Esophagus squamous epithelium (tissue), 5 donors: ENCODE measurements at regions not wholly inside any gene's neighbourhood (a gene's known extent, or its start where the extent isn't known, plus 50 kb on each side); places are given as distances from the start of the nearest gene placed in this dataset.

ENCODE experiments used
- DNase-seq: peaks from one replicate; lab custom pipeline; 2025; lab: John Stamatoyannopoulos, UW
- H3K27ac ChIP-seq, 4 donors: fragments of 200-600 bp; sonication (generic); one replicate each; pipeline ENCODE4 v1.5.1; 2016 to 2019; ENCODE audit warnings: mild to moderate bottlenecking in 1 of 4
- H3K27me3 ChIP-seq, 4 donors: fragments of 200-600 bp; sonication (generic); 1 replicate in 3 of 4; 2 replicates in 1 of 4; pipeline versions ENCODE4 v1.5.1 to v1.6.0; 2017 to 2021; ENCODE audit warnings: antibody characterized with exemption in 1 of 4
- H3K36me3 ChIP-seq, 3 donors: fragments of 200-600 bp; sonication (generic); one replicate each; pipeline ENCODE4 v1.5.1; 2016 to 2019
- H3K4me1 ChIP-seq, 3 donors: fragments of 200-600 bp; sonication (generic); one replicate each; pipeline ENCODE4 v1.5.1; 2017 to 2019
- H3K4me3 ChIP-seq, 4 donors: fragments of 200-600 bp; sonication (generic); 1 replicate in 3 of 4; 2 replicates in 1 of 4; pipeline ENCODE4 v1.5.1; 2016 to 2019; ENCODE audit warnings: mild to moderate bottlenecking in 2 of 4, moderate library complexity in 1 of 4
- H3K9me3 ChIP-seq, 3 donors: fragments of 200-600 bp; sonication (generic); one replicate each; pipeline ENCODE4 v1.5.1; 2016 to 2019
- POLR2A ChIP-seq, 4 donors: fragments of 450-650 bp; IDR thresholded peaks; one replicate each; pipeline ENCODE4 v1.6.1; 2017; ENCODE audit warnings: antibody characterized with exemption in 4 of 4, mild to moderate bottlenecking in 4 of 4, moderate library complexity in 3 of 4
- WGBS, 2 donors: methylation state at CpG; one replicate each; pipeline ENCODE4 v1.1.5; 2018; 5-methylcytosine and 5-hydroxymethylcytosine counted together
- intact Hi-C: fragments of 100-400 bp; cut with DNase I; formaldehyde crosslinking; loops from one replicate; pipeline ENCODE4 v1.15.0; 2022
- TF ChIP-seq, protein P1 (sequence below), 6 experiments: fragments of 450-650 bp in 4 of 6; fragments of 200-600 bp in 2 of 6; sonication (generic) in 2 of 6; IDR thresholded peaks; one replicate each; pipeline ENCODE4 v1.5.1; 2016 to 2019; ENCODE audit warnings: antibody characterized with exemption in 6 of 6, mild to moderate bottlenecking in 4 of 6, moderate library complexity in 4 of 6
- donor health status: DM: yes; HTN: yes; CAD: no.

DNA sequence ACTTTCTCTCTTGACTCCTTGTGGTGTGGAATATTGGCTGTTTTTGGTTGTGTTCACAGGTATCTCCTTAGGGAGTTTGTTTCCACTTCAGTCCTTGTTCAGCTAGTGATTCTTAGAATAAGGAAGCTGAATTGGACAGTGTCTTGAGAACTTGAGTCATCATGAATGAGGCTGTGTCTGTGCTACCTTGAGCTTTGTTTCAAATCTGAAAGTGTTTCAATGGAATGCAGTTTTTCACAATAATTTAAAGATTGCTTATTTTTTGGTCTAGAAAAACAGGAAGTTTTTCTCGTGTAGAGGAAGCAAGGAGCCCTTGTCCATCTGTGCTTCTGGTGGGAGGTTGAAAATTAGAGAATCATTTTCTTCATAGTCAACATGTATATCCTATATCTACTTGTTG is 76.5 kb downstream of the ZNF518B start:
- Histone ChIP-seq H3K9me3 (no peaks in the 10 kb centered on the region), H3K27me3 (peaks cover 0 to 11% (median 0%) of the 10 kb centered on the region in 4 donors), H3K36me3 (no peaks in the 10 kb centered on the region), H3K4me3 (no peak overlapping the region), H3K27ac (no peak overlapping the region), H3K4me1 (no peaks in the 10 kb centered on the region)
- TF ChIP-seq, protein P1, sequence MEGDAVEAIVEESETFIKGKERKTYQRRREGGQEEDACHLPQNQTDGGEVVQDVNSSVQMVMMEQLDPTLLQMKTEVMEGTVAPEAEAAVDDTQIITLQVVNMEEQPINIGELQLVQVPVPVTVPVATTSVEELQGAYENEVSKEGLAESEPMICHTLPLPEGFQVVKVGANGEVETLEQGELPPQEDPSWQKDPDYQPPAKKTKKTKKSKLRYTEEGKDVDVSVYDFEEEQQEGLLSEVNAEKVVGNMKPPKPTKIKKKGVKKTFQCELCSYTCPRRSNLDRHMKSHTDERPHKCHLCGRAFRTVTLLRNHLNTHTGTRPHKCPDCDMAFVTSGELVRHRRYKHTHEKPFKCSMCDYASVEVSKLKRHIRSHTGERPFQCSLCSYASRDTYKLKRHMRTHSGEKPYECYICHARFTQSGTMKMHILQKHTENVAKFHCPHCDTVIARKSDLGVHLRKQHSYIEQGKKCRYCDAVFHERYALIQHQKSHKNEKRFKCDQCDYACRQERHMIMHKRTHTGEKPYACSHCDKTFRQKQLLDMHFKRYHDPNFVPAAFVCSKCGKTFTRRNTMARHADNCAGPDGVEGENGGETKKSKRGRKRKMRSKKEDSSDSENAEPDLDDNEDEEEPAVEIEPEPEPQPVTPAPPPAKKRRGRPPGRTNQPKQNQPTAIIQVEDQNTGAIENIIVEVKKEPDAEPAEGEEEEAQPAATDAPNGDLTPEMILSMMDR (IDR thresholded peaks at IDR 0.05): no peak
- TF ChIP-seq POLR2A (IDR thresholded peaks at IDR 0.05): no peak
- 12 to 38% methylated on average over 1 of the region's 1 CpG for WGBS, 2 donors
- DNase-seq: no peak
- intact Hi-C loops: no loop called here

DNA sequence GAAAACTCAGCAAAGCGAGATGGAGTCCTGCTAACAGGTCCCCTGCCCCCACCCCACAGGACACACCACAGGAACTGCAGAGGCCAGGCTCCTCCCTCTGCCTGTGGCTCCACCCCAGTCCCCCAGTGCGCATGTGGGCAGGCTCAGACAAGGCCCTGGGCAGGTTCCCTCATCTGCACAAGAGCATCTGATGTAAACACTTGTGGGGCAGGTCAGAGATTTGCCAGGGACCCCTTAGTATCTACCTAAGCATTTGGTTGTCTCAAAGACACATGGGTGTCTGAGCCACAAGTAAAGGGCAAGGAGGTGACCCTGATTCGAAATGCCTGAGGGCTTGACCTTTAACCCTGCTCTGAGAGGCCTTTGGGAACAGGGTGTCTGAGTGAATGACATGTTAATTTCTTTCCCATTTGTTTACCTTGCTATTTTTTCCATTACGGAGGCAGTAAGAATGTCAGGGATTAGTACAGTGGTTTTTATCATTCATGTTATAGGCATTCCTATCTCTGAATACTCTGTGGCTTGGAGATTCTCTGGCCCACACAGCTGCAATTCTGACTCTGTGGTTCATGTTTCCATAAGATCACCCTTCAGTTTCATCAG is 85.3 kb downstream of the ZNF518B start:
- TF ChIP-seq, protein P1 (IDR thresholded peaks at IDR 0.05): no peak
- no peak for TF ChIP-seq POLR2A (IDR thresholded peaks at IDR 0.05)
- DNase-seq: no peak
- H3K9me3 ChIP-seq: no peaks in the 10 kb centered on the region
- H3K27ac ChIP-seq: no peak overlapping the region
- H3K36me3 ChIP-seq: no peaks in the 10 kb centered on the region
- no peaks in the 10 kb centered on the region for H3K27me3 ChIP-seq
- 60 to 65% methylated on average over 4 of the region's 4 CpGs for WGBS, 2 donors
- H3K4me3 ChIP-seq: no peak overlapping the region
- intact Hi-C loops: no loop called here
- no peaks in the 10 kb centered on the region for H3K4me1 ChIP-seq

DNA sequence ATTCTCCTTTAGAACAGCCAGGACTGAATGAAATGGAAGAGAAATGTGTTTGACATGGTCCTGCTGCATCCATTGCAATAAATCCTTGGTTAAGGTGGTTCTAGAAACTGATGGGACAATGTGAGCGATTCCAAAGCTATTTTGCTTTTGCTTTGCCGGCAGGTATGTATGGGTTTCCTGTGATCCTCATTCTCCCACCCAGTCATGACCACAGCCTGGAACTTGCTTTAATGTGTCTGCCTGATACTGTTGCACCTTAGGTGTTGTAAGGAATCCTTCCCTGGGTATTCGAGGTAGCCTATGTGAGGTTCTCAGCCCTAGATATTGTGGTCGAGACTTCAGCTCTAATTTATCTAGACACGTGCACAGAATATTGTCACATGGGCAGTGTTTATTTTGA is 86.1 kb downstream of the ZNF518B start:
- Histone ChIP-seq H3K27ac (no peak overlapping the region), H3K4me3 (no peak overlapping the region), H3K36me3 (no peaks in the 10 kb centered on the region), H3K4me1 (no peaks in the 10 kb centered on the region), H3K9me3 (no peaks in the 10 kb centered on the region), H3K27me3 (no peaks in the 10 kb centered on the region)
- DNase-seq: no peak
- intact Hi-C loops: no loop called here
- 75 to 77% methylated on average over 5 of the region's 5 CpGs for WGBS, 2 donors
- TF ChIP-seq, protein P1 (IDR thresholded peaks at IDR 0.05): no peak
- TF ChIP-seq POLR2A (IDR thresholded peaks at IDR 0.05): no peak

DNA sequence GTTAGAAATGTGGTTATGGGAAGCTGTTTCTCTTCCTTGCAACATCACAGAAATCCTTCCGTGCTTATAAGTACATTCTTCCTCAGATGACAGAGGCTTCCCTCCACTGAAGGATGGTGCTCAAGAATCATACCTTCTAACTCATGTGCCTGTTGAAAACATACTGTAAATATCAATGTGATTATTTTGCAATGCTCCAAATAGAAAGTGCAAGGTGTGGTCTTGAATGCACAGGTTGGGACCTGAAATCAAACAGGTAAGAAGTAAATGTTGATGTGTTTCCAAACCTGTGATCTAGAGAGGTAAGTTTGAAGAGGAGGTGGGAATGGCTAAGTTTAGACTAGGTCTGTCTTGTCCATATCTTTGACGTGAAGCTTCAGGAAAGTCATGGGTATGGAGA is 87.7 kb downstream of the ZNF518B start:
- Histone ChIP-seq H3K4me3 (no peak overlapping the region), H3K9me3 (no peaks in the 10 kb centered on the region), H3K36me3 (no peaks in the 10 kb centered on the region), H3K27me3 (no peaks in the 10 kb centered on the region), H3K4me1 (no peaks in the 10 kb centered on the region), H3K27ac (no peak overlapping the region)
- WGBS, 2 donors: 42 to 53% methylated on average over 2 of the region's 2 CpGs
- intact Hi-C loops: no loop called here
- no peak for DNase-seq
- no peak for TF ChIP-seq POLR2A (IDR thresholded peaks at IDR 0.05)
- TF ChIP-seq, protein P1 (IDR thresholded peaks at IDR 0.05): no peak

DNA sequence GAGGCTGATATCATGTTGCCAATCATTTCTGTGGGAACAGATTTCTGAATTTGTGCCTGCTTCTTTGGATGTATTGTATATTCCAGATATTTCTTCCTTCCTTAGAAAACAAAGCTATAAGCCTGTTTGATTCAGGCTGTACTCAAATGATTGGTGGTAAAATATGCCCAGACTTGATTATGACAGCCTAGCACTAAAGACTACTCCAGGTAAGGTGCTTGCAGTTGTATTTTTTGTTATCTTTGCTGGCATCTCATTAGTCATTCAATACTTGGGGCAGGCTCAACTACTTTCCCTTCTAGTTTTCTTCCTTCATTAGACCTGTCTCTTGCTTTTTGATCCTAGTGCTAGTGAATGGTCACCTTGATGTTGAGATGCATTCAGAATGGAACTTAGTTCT is 90.6 kb downstream of the ZNF518B start:
- no peak for TF ChIP-seq POLR2A (IDR thresholded peaks at IDR 0.05)
- TF ChIP-seq, protein P1 (IDR thresholded peaks at IDR 0.05): no peak
- Histone ChIP-seq H3K4me3 (no peak overlapping the region), H3K4me1 (no peaks in the 10 kb centered on the region), H3K9me3 (no peaks in the 10 kb centered on the region), H3K27ac (no peak overlapping the region), H3K36me3 (no peaks in the 10 kb centered on the region), H3K27me3 (no peaks in the 10 kb centered on the region)
- intact Hi-C loops: no loop called here
- no peak for DNase-seq
